Fibroblast of mammary gland (primary cell): ENCODE measurements at regions not wholly inside any gene's neighbourhood (a gene's known extent, or its start where the extent isn't known, plus 50 kb on each side); places are given as distances from the start of the nearest gene placed in this dataset.
A peak's percentile ranks its signal among the peaks of the same experiment; 100 is the strongest.
"Not testable (repeated sequence)": the region's sequence is repeated elsewhere in the genome, so short reads cannot be mapped to it uniquely, and the experiment has no call there.

ENCODE experiments used
- DNase-seq: peaks from one replicate; pipeline ENCODE4 v3.0.0-alpha.2; 2010; ENCODE audit warnings: low read depth
- H3K4me3 ChIP-seq: 2 replicates; pipeline ENCODE4 v1.5.1; 2011; ENCODE audit warnings: low read depth, mild to moderate bottlenecking, low read length, moderate library complexity; ENCODE audit not compliant: control insufficient read depth
- TF ChIP-seq, protein P1 (sequence below): conservative IDR thresholded peaks from 2 replicates; pipeline ENCODE4 v1.5.1; 2011; ENCODE audit warnings: low read depth, low read length, inconsistent platforms; ENCODE audit not compliant: control insufficient read depth, insufficient read depth

DNA sequence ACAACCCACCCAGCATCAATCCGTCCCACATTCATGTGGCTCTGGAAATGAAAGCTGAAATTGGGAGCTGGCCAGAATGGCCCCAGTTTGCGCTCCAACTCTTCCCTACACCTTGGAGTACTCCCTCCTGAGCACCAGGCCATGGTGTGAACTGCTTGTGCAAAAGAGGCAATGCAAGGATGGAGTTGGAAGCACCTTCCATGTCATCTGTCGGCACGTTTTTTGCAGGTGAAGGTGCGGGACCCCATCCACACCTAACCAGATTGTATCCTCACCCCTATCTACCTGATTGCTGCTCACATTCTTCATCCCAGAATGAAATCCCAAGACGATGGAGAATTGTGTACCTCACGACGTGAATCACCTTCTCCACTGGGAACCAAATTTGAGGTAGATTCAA is 136.6 kb upstream of the WSB1 start:
- H3K4me3 ChIP-seq, result no peak overlapping the region
- TF ChIP-seq, protein P1, sequence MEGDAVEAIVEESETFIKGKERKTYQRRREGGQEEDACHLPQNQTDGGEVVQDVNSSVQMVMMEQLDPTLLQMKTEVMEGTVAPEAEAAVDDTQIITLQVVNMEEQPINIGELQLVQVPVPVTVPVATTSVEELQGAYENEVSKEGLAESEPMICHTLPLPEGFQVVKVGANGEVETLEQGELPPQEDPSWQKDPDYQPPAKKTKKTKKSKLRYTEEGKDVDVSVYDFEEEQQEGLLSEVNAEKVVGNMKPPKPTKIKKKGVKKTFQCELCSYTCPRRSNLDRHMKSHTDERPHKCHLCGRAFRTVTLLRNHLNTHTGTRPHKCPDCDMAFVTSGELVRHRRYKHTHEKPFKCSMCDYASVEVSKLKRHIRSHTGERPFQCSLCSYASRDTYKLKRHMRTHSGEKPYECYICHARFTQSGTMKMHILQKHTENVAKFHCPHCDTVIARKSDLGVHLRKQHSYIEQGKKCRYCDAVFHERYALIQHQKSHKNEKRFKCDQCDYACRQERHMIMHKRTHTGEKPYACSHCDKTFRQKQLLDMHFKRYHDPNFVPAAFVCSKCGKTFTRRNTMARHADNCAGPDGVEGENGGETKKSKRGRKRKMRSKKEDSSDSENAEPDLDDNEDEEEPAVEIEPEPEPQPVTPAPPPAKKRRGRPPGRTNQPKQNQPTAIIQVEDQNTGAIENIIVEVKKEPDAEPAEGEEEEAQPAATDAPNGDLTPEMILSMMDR, result no peak
- DNase-seq, result no peak

DNA sequence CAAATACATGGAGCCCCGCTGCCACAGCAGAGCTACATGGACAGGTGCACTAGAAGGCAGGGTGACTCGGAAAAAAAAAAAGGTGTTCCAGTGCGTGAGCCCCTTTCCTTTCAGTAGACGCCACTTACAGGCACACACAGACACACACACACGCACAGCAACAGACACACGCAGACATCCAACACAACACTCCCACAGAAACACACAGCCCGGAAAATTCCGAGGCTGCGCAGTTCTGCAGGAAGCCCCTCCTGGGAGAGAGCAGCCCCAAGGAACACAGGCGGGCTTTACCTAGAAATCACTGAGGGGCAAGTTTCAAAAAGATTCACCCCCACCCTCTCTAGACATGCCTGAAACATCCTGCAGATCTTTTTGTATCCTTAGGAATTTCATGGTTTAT is 136.0 kb upstream of the WSB1 start:
- H3K4me3 ChIP-seq, result no peak overlapping the region
- TF ChIP-seq, protein P1, result no peak
- no peak for DNase-seq

DNA sequence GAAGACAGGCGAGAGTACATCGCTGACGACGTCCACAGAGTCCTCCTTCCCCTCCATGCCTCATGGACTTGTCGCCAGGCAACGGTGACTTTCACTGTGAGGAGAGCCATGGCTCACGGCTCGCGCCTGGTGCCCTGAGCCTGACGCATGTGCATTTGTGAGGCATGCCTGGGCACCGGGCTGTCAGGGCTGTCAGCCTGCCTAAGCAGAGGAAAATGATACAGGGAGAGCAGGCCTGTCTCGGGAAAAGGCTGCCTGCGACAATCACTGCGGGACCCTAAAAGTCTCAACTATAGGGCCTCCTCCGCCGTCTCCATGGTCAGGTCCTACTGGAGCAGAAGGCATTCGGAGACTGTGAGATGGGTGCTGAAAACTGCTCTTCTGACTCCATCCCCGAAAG is 135.5 kb upstream of the WSB1 start:
- TF ChIP-seq, protein P1, result no peak
- no peak overlapping the region for H3K4me3 ChIP-seq
- DNase-seq, result no peak

DNA sequence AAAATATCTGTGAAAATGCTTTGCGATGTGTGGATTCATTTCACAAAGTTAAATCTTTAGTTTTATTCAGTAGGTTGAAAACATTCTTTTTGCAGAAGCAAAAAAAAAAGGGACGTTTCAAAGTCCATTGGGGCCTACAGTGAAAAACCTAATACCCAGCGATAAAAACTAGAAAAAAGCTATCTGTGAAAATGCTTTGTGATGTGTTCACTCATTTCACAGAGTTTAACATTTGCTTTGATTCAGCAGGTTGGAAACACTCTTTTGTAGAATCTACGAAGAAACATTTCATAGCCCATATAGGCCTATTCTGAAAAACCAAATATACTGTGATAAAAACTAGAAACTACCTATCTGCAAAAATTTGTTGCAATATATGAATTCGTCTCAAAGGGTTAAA is 113.6 kb upstream of the WSB1 start:
- no peak overlapping the region for H3K4me3 ChIP-seq
- TF ChIP-seq, protein P1, result no peak
- DNase-seq, result no peak

DNA sequence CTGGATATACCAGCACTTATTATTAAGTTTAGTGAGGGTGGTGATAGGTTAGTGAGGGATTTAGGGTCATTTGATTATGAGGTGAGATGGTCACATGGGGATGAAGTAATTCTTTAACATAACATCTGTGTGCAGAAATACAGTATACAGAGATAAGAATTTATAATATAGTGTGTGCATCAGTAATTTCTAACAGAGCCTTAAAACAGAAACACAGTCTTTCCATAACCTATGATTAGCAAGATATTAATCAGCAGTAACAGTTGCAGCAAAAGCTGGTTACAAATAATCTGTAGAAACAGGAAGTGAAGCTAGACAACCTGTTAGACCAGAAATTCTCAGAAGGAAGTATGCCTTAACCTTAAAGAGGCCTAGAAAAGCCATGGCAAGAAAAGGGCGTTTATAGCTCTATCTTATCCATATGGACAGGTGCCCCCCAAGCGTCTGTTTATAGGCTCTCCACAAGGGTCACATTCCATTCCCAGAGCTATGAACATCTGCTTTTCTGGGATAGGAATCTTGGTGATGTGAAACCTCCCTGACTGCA is 112.5 kb upstream of the WSB1 start:
- not testable (repeated sequence) for H3K4me3 ChIP-seq, DNase-seq

DNA sequence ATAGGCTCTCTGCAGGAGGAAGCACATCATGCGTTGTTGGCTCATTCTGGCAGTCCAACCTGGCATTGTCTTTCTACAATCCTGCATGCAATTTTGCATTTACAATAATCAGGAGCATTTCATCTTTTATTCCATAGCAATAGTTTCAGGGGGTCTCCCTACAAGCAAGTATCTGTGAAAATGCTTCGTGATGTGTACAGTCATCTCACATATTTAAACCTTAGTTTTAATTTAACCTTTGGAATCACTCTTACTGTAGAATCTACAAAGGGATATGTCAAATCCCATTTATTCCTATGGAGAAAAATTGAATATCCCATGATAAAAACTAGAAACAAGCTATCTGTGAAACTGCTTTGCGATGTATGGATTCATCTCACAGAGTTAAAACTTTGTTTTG is 112.0 kb upstream of the WSB1 start:
- no peak overlapping the region for H3K4me3 ChIP-seq
- no peak for DNase-seq
- TF ChIP-seq, protein P1, result no peak

DNA sequence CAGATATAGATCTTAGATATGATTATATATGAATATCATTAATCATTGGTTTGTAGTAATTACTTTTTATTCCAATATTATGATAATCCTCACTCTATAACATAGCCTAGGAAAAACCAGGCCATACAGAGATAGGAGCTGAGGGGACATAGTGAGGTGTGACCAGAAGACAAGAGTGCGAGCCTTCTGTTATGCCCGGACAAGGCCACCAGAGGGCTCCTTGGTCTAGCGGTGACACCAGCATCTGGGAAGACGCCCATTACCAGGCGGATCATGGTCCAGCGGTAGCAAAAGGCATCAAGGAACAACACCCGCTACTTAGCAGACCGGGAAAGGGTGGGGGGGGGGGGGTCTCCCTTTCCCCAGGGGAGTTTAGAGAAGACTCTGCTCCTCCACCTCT is 96.4 kb upstream of the WSB1 start:
- peak; percentile 52 for DNase-seq
- H3K4me3 ChIP-seq, result not testable (repeated sequence)
- TF ChIP-seq, protein P1, result peak; percentile 40
